Mesodermal cell (in vitro differentiated cells): ENCODE measurements at regions not wholly inside any gene's neighbourhood (a gene's known extent, or its start where the extent isn't known, plus 50 kb on each side); places are given as distances from the start of the nearest gene placed in this dataset.

Experiments used
- H3K27ac ChIP-seq: 2 replicates; pipeline ENCODE4 v1.7.0; 2013; ENCODE audit warnings: mild to moderate bottlenecking, low read depth, low read length, moderate library complexity; ENCODE audit not compliant: severe bottlenecking
- H3K36me3 ChIP-seq: 2 replicates; pipeline ENCODE4 v1.7.1; 2013; ENCODE audit warnings: mild to moderate bottlenecking, low read length, moderate library complexity; ENCODE audit not compliant: control insufficient read depth, insufficient read depth
- H3K4me1 ChIP-seq: one replicate; pipeline ENCODE4 v1.7.1; 2013; ENCODE audit warnings: mild to moderate bottlenecking, low read length; ENCODE audit not compliant: insufficient read depth, control insufficient read depth, poor library complexity, severe bottlenecking
- H3K4me3 ChIP-seq: 2 replicates; pipeline ENCODE4 v1.7.0; 2013; ENCODE audit warnings: low read length, control low read depth, mild to moderate bottlenecking; ENCODE audit not compliant: insufficient read depth, poor library complexity, severe bottlenecking; ENCODE audit errors: extremely low read depth
- H3K9me3 ChIP-seq: 2 replicates; pipeline ENCODE4 v1.7.1; 2013; ENCODE audit warnings: mild to moderate bottlenecking, low read length, moderate library complexity; ENCODE audit not compliant: control insufficient read depth
- WGBS, 2 experiments: methylation state at CpG; one replicate each; pipeline ENCODE4 v1.1.5; 2013; ENCODE audit warnings: missing lambda C conversion rate in 2 of 2; ENCODE audit not compliant: insufficient coverage in 2 of 2; 5-methylcytosine and 5-hydroxymethylcytosine counted together

DNA sequence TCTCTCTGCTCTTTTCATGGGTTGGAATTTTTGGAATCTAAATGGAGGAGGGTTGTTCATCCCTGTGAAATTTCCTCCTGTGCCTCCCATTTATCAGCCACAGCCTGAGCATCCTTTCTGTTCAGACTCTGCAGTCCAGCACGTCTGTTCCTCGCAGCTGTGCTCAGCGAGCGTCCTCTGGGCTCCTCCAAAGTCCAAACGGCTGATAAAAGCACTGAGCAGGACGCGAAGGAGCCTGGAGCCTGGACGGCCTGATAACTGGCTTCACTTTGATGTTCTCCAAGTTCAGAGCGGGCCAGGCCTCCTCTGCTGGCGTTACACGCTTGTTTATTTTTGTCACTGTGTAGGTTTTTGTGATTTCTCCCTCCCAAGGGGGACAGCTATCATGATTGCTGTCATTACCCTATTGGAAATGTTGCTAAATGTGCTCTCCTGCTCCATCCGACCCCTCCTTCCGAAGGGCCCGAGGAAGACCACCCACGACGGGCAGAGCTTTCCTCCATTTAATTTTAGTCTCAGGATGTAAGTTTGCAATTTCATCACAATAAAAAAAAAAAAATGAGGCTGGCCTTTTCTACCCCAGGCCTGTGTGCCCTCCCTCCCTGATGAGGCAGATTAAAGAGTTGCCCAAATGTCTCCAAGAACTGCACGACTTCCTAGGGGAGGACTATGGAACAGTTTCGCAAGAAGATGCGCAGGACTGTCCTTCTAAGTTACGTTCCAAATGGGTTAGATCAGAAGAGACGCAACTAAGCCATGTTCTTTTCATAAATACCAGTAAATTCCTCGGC, 290.5 kb upstream of the FOXF1 start:
- Histone ChIP-seq H3K9me3 (no peaks in the 10 kb centered on the region), H3K36me3 (no peaks in the 10 kb centered on the region), H3K4me3 (no peak overlapping the region), H3K27ac (no peak overlapping the region), H3K4me1 (peaks cover 22% of the 10 kb centered on the region)
- WGBS, 2 experiments, result 81 to 84% methylated on average over 18 to 19 of the region's 22 CpGs

DNA sequence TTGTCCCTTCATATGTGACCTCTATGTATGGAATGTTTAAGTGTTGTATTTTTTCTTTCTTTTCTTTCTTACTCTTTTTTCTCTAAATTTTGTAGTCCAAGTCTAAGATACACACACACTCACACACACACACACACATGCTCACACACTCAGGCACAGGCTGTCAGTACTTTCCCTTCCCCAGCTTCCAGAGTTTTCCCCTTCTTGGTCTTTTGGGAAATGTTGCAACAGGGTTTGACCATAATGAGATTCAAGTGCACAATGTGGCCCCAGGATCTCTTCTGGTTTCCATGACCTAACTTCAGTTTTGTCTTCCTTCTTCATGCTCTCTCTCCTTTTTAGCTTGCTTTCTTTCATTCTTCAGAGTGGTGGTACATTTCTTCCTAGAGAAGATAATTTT, 289.8 kb upstream of the FOXF1 start:
- no peak overlapping the region for H3K27ac ChIP-seq
- H3K4me3 ChIP-seq, result no peak overlapping the region
- no peaks in the 10 kb centered on the region for H3K36me3 ChIP-seq
- H3K4me1 ChIP-seq, result peaks cover 21% of the 10 kb centered on the region
- no peaks in the 10 kb centered on the region for H3K9me3 ChIP-seq

DNA sequence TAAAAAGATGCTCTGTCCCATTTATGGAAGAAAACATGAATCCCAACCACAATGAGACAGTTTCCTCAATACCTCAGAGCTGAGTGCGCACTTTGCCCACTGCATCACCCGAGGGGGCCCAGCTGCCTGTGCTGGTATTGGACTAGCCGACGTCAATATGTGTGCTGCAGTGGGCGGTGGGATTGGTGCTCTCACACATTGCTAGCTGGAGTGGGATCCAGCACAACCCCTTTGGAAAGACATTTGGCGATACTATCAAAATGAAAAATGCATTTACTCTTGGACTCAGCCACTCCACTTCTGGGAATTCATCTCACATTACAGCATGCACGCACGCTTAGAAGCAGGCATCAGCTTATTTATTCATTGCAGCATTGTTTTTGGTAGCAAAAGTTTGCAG, 289.2 kb upstream of the FOXF1 start:
- WGBS, 2 experiments, result 94 to 100% methylated on average over 5 to 8 of the region's 8 CpGs
- H3K36me3 ChIP-seq, result no peaks in the 10 kb centered on the region
- no peaks in the 10 kb centered on the region for H3K9me3 ChIP-seq
- no peak overlapping the region for H3K4me3 ChIP-seq
- H3K27ac ChIP-seq, result no peak overlapping the region
- peaks cover 17% of the 10 kb centered on the region for H3K4me1 ChIP-seq

DNA sequence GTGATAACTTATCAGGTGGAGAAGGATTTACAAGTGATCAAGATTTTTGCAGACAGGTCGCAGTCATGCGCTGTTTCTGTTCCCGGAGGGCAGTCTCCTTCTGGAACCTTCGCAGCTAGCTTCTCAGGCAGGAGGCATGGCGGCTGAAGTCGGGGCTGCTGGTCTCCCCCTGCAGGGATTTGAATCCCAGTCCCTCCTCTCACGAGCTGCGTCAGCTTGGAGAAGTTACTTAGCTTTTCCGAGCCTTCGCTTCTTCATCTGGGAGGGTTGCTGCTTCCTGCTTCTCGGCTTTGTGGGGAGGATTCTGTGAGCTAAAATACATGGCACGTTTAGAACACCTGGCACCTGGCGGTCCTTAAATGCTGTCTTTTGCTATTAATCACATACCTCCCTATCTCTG, 287.8 kb upstream of the FOXF1 start:
- Histone ChIP-seq H3K4me3 (no peak overlapping the region), H3K4me1 (peaks cover 17% of the 10 kb centered on the region), H3K9me3 (no peaks in the 10 kb centered on the region), H3K36me3 (no peaks in the 10 kb centered on the region), H3K27ac (no peak overlapping the region)
- 56 to 80% methylated on average over 8 to 10 of the region's 13 CpGs for WGBS, 2 experiments

DNA sequence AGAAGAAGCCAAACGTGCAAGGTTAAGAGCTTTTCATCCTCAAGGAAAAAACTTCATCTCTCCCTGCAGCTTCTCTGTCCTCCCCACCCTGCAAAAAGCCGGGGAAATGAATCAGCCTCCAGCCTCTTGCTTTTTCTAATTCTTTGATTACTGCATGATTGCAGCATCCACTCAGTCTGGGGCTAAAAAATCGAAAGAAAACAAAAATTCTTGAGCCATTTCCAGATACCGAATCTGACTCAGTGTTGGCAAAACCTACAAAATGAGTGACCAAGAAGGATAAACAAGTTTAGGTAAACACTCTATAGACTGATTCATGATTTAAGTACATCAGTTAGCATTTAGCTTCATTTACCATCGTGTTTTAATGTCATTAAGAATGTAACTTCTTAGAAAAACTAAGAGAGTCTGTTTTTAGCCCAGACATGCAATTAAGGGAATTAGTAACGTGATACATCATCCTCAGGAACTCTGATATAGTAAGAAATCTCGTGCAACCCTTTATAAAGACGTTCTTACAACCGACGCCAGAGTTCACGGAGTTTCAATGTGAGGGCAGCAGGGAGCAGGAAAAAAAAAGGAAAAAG, 287.3 kb upstream of the FOXF1 start:
- 84 to 87% methylated on average over 8 to 10 of the region's 11 CpGs for WGBS, 2 experiments
- H3K4me3 ChIP-seq, result no peak overlapping the region

DNA sequence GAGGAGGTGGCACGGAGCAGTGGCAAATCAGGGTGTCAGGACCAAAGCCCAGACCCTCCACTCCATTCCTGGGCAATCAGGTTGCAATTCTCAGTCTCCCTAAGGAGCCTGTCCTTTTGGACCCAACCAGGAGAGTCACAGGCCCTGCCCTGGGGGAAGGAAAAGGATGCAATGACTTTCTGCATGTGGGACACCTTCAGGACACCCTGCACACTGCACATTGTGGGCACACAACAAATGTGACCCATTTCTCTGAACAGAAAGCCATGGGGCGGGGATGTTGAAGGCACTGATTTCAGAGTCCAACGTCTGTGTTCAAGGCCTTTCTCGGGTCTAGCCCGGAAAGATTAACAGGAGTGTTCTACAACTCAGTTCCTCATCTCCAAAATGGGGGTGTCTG, 286.2 kb upstream of the FOXF1 start:
- H3K4me1 ChIP-seq, result peaks cover 15% of the 10 kb centered on the region
- 85 to 94% methylated on average over 4 to 5 of the region's 5 CpGs for WGBS, 2 experiments
- H3K36me3 ChIP-seq, result no peaks in the 10 kb centered on the region
- H3K9me3 ChIP-seq, result no peaks in the 10 kb centered on the region
- no peak overlapping the region for H3K4me3 ChIP-seq
- no peak overlapping the region for H3K27ac ChIP-seq

More for the DNA sequence above, 287.3 kb upstream of the FOXF1 start:
- Histone ChIP-seq H3K27ac (no peak overlapping the region), H3K36me3 (no peaks in the 10 kb centered on the region), H3K9me3 (no peaks in the 10 kb centered on the region), H3K4me1 (peaks cover 17% of the 10 kb centered on the region)

DNA sequence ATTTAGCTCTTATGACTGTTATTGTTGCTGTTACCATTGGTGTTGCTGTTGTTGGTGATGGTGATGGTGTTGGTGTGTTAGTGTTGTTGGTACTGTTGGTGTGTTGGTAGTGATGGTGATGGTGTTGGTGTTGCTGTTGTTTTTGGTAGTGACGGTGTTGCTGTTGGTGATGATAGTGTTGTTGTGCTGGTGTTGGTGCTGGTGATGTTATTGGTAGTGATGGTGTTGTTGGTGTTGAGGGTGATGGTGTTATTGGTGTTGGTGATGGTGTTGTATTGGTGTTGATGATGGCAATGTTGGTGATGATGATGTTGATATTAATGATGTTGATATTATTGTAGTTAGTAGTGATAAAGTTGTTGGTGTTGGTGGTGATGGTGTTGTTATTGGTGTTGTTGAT, 285.7 kb upstream of the FOXF1 start:
- whole genome bisulfite sequencing, 2 experiments, result 89 to 100% methylated on average over 1 of the region's 1 CpG
- H3K36me3 ChIP-seq, result no peaks in the 10 kb centered on the region
- no peak overlapping the region for H3K27ac ChIP-seq
- no peak overlapping the region for H3K4me3 ChIP-seq
- H3K4me1 ChIP-seq, result peaks cover 10% of the 10 kb centered on the region
- H3K9me3 ChIP-seq, result no peaks in the 10 kb centered on the region

DNA sequence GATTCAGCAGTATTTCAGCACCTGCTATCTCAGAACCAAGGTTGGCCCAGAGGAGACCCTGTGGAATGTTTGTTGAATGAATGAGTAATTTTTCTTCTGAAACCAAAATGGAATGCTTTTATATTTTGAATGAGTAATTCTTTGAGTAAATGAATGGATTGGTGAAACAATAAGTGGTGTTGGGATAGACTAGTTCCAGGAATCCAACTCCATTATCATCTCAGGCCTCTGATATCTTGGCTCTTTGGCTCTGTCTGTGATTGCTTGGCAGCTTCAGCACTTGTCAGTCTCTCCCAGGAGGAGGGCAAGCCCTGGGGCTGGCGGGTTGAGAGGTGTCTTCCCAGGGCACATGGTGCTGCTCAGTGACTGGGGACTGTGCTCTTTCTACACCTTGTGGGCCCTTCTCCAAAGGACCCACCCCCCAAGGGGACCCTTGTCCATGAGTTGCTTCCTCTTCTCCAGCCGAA, 284.4 kb upstream of the FOXF1 start:
- Histone ChIP-seq H3K27ac (no peak overlapping the region), H3K4me3 (no peak overlapping the region), H3K4me1 (peaks cover 9% of the 10 kb centered on the region), H3K36me3 (no peaks in the 10 kb centered on the region), H3K9me3 (no peaks in the 10 kb centered on the region)
- WGBS, 2 experiments, result 93 to 100% methylated on average over 1 of the region's 2 CpGs

DNA sequence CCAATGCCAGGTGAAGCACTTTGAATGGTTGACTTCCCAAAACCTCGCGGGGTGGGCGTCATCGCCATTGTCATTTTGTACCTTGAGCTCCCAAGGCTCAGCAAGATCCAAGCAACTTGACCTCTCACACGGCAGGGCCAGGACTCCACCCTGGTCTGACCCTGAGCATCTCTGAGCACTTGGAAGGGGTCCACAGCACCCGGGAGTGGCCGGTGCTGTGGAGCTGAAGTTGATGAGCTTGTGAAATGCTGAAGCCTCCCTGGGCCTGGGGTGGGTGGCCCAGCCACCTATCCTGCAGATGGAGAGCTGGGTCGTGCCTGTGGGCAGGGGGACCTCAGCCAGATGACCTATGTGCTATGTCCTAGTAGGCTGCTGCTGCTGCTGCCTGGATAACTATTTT, 283.3 kb upstream of the FOXF1 start:
- Histone ChIP-seq H3K36me3 (no peaks in the 10 kb centered on the region), H3K4me1 (peaks cover 9% of the 10 kb centered on the region), H3K27ac (no peak overlapping the region), H3K4me3 (no peak overlapping the region), H3K9me3 (no peaks in the 10 kb centered on the region)
- WGBS, 2 experiments, result 89 to 91% methylated on average over 8 of the region's 8 CpGs

DNA sequence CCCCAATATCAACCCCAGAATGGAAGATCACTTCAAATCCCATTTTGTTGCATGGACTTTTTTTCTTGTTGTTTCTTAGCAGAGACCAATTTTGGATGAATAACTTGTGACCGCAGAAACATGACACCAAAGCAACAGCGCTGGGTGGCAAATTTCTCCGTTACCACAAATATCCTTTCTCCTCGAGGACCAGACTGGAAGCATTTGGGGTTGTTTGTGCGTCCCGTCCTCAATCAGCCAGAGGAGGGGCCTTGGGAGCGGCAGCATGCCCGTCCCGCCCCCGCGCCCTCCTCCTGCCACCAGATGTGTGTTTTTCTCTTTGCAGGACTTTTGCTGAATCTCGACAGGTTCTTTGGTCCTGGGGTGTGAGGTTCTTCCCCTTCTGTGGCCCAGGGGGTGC, 282.5 kb upstream of the FOXF1 start:
- Histone ChIP-seq H3K9me3 (peaks cover 7% of the 10 kb centered on the region), H3K27ac (no peak overlapping the region), H3K4me3 (no peak overlapping the region), H3K36me3 (no peaks in the 10 kb centered on the region), H3K4me1 (peaks cover 7% of the 10 kb centered on the region)
- 67 to 73% methylated on average over 7 to 11 of the region's 12 CpGs for WGBS, 2 experiments

DNA sequence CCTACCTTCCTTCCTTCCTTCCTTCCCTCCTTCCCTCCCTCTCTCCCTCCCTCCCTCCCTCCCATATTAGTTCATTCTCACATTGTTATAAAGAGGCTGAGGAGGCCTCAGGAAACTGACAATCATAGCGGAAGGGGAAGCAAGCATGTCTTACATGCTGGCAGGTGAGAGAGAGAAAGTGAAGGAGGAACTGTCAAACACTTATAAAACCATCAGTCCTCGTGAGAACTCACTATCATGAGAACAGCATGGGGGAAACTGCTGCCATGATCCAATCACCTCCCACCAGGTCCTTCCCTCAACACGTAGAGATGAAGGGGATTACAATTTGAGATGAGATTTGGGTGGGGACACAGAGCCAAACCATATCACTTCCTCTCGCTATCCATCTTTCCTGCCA, 281.6 kb upstream of the FOXF1 start:
- H3K4me1 ChIP-seq, result no peaks in the 10 kb centered on the region
- H3K36me3 ChIP-seq, result no peaks in the 10 kb centered on the region
- peaks cover 8% of the 10 kb centered on the region for H3K9me3 ChIP-seq
- no CpG with 5 or more reads among the region's 4 CpGs for WGBS, 2 experiments
- no peak overlapping the region for H3K4me3 ChIP-seq
- H3K27ac ChIP-seq, result no peak overlapping the region
